Testis (tissue), 2 donors: ENCODE measurements at regions not wholly inside any gene's neighbourhood (a gene's known extent, or its start where the extent isn't known, plus 50 kb on each side); places are given as distances from the start of the nearest gene placed in this dataset.
"Not testable (repeated sequence)": the region's sequence is repeated elsewhere in the genome, so short reads cannot be mapped to it uniquely, and the experiment has no call there.

Experiments
- POLR2A ChIP-seq: fragments of 450-650 bp; IDR thresholded peaks from one replicate; pipeline ENCODE4 v1.6.1; 2017; ENCODE audit warnings: antibody characterized with exemption, mild to moderate bottlenecking, moderate library complexity
- TF ChIP-seq, protein P1 (sequence below), 3 experiments: fragments of 450-650 bp in 2 of 3; fragments of 200-600 bp in 1 of 3; sonication (generic) in 1 of 3; IDR thresholded peaks; one replicate each; pipeline ENCODE4 v1.5.1; 2016 to 2019; ENCODE audit warnings: antibody characterized with exemption in 3 of 3, mild to moderate bottlenecking in 2 of 3, moderate library complexity in 1 of 3

DNA sequence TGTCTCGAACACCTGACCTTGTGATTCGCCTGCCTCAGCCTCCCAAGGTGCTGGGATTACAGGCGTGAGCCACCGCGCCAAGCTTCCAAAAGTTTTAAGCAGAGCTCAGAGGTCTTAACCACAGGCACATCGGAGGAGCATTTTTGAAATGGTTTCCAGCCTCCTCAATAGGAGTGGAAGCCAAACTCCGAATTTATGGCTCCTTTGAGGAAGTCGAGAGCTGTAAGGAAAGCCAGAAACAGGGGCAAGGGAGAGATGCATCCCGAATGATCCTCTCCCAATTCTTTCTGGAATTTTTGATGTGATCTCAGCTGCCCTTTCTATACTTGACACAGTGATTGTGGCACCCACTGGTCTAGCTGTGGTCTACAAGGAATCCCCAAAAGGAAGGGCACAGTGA lies 313.6 kb upstream of the FRG2C start:
- TF ChIP-seq, protein P1, sequence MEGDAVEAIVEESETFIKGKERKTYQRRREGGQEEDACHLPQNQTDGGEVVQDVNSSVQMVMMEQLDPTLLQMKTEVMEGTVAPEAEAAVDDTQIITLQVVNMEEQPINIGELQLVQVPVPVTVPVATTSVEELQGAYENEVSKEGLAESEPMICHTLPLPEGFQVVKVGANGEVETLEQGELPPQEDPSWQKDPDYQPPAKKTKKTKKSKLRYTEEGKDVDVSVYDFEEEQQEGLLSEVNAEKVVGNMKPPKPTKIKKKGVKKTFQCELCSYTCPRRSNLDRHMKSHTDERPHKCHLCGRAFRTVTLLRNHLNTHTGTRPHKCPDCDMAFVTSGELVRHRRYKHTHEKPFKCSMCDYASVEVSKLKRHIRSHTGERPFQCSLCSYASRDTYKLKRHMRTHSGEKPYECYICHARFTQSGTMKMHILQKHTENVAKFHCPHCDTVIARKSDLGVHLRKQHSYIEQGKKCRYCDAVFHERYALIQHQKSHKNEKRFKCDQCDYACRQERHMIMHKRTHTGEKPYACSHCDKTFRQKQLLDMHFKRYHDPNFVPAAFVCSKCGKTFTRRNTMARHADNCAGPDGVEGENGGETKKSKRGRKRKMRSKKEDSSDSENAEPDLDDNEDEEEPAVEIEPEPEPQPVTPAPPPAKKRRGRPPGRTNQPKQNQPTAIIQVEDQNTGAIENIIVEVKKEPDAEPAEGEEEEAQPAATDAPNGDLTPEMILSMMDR (IDR thresholded peaks at IDR 0.05): not testable (repeated sequence)
- TF ChIP-seq POLR2A: not testable (repeated sequence)
